ENCODE measurements at regions not wholly inside any gene's neighbourhood (a gene's known extent, or its start where the extent isn't known, plus 50 kb on each side); places are given as distances from the start of the nearest gene placed in this dataset.

DNA sequence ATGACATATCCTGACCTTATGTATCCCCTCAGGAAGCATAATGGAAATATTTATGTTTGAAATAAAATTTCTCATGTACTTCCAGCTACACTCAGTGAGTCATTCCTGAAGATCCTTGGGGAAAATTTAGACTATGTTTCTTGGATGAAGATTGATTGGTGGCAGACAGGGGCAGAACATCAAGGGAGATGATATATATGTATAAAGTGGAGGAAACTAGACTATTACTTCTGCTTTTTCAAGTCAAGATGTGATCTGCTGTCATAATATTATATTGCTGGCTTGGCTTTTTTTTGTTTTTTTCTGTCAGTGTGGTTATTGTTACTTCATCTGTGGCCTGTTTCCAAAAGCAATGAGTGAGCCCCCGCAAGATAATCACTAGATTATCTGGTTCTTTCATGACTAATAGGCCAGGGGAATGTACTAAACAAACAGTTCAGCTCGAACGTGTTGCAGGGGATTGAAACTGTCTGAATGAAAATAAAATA is 87.2 kb upstream of the TNFSF11 start (continued):
- TF ChIP-seq, protein P1, sequence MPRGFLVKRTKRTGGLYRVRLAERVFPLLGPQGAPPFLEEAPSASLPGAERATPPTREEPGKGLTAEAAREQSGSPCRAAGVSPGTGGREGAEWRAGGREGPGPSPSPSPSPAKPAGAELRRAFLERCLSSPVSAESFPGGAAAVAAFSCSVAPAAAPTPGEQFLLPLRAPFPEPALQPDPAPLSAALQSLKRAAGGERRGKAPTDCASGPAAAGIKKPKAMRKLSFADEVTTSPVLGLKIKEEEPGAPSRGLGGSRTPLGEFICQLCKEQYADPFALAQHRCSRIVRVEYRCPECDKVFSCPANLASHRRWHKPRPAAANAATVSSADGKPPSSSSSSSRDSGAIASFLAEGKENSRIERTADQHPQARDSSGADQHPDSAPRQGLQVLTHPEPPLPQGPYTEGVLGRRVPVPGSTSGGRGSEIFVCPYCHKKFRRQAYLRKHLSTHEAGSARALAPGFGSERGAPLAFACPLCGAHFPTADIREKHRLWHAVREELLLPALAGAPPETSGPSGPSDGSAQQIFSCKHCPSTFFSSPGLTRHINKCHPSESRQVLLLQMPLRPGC (tag by site-specific recombination; IDR thresholded peaks at IDR 0.05) = peak; percentile 75; the same call in 1 of the 2 replicates
- TF ChIP-seq ZNF366 (tag by site-specific recombination; conservative IDR thresholded peaks at IDR 0.05) (0 out of 2 replicates have a peak, but pooled peaks have one; percentile 45), ZNF629 (tag by site-specific recombination; IDR thresholded peaks at IDR 0.05) (peak; percentile 75), MEIS1 (CRISPR knock-in tag; IDR thresholded peaks at IDR 0.05; ENCODE audit: borderline replicate concordance) (no peak), ZFP69B (tag by site-specific recombination; IDR thresholded peaks at IDR 0.05) (0 out of 2 replicates have a peak, but pooled peaks have one; percentile 39), ZNF544 (tag by site-specific recombination; IDR thresholded peaks at IDR 0.05) (no peak), ZNF530 (tag by site-specific recombination; IDR thresholded peaks at IDR 0.05; ENCODE audit: low read depth) (no peak), ZNF600 (tag by site-specific recombination; IDR thresholded peaks at IDR 0.05) (peak; percentile 76), ZFP37 (tag by site-specific recombination; IDR thresholded peaks at IDR 0.05) (no peak), ZNF324 (tag by site-specific recombination; IDR thresholded peaks at IDR 0.05) (no peak), SP3 (tag by site-specific recombination; IDR thresholded peaks at IDR 0.05) (no peak)
- TF ChIP-seq, protein P2, sequence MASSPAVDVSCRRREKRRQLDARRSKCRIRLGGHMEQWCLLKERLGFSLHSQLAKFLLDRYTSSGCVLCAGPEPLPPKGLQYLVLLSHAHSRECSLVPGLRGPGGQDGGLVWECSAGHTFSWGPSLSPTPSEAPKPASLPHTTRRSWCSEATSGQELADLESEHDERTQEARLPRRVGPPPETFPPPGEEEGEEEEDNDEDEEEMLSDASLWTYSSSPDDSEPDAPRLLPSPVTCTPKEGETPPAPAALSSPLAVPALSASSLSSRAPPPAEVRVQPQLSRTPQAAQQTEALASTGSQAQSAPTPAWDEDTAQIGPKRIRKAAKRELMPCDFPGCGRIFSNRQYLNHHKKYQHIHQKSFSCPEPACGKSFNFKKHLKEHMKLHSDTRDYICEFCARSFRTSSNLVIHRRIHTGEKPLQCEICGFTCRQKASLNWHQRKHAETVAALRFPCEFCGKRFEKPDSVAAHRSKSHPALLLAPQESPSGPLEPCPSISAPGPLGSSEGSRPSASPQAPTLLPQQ (tag by site-specific recombination; IDR thresholded peaks at IDR 0.05) = 0 out of 2 replicates have a peak, but pooled peaks have one; percentile 26
- TF ChIP-seq, protein P3, sequence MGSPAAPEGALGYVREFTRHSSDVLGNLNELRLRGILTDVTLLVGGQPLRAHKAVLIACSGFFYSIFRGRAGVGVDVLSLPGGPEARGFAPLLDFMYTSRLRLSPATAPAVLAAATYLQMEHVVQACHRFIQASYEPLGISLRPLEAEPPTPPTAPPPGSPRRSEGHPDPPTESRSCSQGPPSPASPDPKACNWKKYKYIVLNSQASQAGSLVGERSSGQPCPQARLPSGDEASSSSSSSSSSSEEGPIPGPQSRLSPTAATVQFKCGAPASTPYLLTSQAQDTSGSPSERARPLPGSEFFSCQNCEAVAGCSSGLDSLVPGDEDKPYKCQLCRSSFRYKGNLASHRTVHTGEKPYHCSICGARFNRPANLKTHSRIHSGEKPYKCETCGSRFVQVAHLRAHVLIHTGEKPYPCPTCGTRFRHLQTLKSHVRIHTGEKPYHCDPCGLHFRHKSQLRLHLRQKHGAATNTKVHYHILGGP (tag by site-specific recombination; IDR thresholded peaks at IDR 0.05) = no peak
- TF ChIP-seq, protein P4, sequence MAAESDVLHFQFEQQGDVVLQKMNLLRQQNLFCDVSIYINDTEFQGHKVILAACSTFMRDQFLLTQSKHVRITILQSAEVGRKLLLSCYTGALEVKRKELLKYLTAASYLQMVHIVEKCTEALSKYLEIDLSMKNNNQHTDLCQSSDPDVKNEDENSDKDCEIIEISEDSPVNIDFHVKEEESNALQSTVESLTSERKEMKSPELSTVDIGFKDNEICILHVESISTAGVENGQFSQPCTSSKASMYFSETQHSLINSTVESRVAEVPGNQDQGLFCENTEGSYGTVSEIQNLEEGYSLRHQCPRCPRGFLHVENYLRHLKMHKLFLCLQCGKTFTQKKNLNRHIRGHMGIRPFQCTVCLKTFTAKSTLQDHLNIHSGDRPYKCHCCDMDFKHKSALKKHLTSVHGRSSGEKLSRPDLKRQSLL (tag by site-specific recombination; IDR thresholded peaks at IDR 0.05) = no peak
- TF ChIP-seq, protein P5, sequence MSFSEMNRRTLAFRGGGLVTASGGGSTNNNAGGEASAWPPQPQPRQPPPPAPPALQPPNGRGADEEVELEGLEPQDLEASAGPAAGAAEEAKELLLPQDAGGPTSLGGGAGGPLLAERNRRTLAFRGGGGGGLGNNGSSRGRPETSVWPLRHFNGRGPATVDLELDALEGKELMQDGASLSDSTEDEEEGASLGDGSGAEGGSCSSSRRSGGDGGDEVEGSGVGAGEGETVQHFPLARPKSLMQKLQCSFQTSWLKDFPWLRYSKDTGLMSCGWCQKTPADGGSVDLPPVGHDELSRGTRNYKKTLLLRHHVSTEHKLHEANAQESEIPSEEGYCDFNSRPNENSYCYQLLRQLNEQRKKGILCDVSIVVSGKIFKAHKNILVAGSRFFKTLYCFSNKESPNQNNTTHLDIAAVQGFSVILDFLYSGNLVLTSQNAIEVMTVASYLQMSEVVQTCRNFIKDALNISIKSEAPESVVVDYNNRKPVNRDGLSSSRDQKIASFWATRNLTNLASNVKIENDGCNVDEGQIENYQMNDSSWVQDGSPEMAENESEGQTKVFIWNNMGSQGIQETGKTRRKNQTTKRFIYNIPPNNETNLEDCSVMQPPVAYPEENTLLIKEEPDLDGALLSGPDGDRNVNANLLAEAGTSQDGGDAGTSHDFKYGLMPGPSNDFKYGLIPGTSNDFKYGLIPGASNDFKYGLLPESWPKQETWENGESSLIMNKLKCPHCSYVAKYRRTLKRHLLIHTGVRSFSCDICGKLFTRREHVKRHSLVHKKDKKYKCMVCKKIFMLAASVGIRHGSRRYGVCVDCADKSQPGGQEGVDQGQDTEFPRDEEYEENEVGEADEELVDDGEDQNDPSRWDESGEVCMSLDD (tag by site-specific recombination; IDR thresholded peaks at IDR 0.05) = no peak
- TF ChIP-seq, protein P6, sequence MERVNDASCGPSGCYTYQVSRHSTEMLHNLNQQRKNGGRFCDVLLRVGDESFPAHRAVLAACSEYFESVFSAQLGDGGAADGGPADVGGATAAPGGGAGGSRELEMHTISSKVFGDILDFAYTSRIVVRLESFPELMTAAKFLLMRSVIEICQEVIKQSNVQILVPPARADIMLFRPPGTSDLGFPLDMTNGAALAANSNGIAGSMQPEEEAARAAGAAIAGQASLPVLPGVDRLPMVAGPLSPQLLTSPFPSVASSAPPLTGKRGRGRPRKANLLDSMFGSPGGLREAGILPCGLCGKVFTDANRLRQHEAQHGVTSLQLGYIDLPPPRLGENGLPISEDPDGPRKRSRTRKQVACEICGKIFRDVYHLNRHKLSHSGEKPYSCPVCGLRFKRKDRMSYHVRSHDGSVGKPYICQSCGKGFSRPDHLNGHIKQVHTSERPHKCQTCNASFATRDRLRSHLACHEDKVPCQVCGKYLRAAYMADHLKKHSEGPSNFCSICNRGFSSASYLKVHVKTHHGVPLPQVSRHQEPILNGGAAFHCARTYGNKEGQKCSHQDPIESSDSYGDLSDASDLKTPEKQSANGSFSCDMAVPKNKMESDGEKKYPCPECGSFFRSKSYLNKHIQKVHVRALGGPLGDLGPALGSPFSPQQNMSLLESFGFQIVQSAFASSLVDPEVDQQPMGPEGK (tag by site-specific recombination; IDR thresholded peaks at IDR 0.05) = 0 out of 2 replicates have a peak, but pooled peaks have one; percentile 23
- TF ChIP-seq, protein P7, sequence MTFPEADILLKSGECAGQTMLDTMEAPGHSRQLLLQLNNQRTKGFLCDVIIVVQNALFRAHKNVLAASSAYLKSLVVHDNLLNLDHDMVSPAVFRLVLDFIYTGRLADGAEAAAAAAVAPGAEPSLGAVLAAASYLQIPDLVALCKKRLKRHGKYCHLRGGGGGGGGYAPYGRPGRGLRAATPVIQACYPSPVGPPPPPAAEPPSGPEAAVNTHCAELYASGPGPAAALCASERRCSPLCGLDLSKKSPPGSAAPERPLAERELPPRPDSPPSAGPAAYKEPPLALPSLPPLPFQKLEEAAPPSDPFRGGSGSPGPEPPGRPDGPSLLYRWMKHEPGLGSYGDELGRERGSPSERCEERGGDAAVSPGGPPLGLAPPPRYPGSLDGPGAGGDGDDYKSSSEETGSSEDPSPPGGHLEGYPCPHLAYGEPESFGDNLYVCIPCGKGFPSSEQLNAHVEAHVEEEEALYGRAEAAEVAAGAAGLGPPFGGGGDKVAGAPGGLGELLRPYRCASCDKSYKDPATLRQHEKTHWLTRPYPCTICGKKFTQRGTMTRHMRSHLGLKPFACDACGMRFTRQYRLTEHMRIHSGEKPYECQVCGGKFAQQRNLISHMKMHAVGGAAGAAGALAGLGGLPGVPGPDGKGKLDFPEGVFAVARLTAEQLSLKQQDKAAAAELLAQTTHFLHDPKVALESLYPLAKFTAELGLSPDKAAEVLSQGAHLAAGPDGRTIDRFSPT (tag by site-specific recombination; IDR thresholded peaks at IDR 0.05) = peak; percentile 63; the same call in 1 of the 2 replicates
- TF ChIP-seq, protein P8, sequence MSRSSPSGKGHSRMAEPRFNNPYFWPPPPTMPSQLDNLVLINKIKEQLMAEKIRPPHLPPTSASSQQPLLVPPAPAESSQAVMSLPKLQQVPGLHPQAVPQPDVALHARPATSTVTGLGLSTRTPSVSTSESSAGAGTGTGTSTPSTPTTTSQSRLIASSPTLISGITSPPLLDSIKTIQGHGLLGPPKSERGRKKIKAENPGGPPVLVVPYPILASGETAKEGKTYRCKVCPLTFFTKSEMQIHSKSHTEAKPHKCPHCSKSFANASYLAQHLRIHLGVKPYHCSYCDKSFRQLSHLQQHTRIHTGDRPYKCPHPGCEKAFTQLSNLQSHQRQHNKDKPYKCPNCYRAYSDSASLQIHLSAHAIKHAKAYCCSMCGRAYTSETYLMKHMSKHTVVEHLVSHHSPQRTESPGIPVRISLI (tag by site-specific recombination; IDR thresholded peaks at IDR 0.05) = peak; percentile 68
- TF ChIP-seq, protein P9, sequence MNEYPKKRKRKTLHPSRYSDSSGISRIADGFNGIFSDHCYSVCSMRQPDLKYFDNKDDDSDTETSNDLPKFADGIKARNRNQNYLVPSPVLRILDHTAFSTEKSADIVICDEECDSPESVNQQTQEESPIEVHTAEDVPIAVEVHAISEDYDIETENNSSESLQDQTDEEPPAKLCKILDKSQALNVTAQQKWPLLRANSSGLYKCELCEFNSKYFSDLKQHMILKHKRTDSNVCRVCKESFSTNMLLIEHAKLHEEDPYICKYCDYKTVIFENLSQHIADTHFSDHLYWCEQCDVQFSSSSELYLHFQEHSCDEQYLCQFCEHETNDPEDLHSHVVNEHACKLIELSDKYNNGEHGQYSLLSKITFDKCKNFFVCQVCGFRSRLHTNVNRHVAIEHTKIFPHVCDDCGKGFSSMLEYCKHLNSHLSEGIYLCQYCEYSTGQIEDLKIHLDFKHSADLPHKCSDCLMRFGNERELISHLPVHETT (tag by site-specific recombination; IDR thresholded peaks at IDR 0.05) = 0 out of 2 replicates have a peak, but pooled peaks have one; percentile 48
- TF ChIP-seq, protein P10, sequence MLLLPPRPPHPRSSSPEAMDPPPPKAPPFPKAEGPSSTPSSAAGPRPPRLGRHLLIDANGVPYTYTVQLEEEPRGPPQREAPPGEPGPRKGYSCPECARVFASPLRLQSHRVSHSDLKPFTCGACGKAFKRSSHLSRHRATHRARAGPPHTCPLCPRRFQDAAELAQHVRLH (tag by site-specific recombination; IDR thresholded peaks at IDR 0.05) = no peak

Measured in HEK293 (cell line).